SK-N-SH (cell line): ENCODE measurements at regions not wholly inside any gene's neighbourhood (a gene's known extent, or its start where the extent isn't known, plus 50 kb on each side); places are given as distances from the start of the nearest gene placed in this dataset.

Source experiments
- CTCF ChIA-PET: fragments of 300-600, 350-600 bp; formaldehyde crosslinking; extraction: SDS; loops from one replicate; lab custom pipeline; 2021; lab: Yijun Ruan, JAX
- POLR2A ChIA-PET: fragments of 350-600 bp; sonication (Branson Sonifier 250); formaldehyde crosslinking; extraction: SDS; loops from one replicate; lab custom pipeline; 2020; ENCODE audit warnings: antibody characterized with exemption, inconsistent platforms; lab: Yijun Ruan, JAX
- DNase-seq: peaks from one replicate; pipeline ENCODE4 v3.0.0; 2012
- H2AFZ ChIP-seq: fragments of 200-600 bp; sonication (generic); 2 replicates; pipeline ENCODE4 v1.8.1; 2016; ENCODE audit warnings: antibody characterized with exemption, mild to moderate bottlenecking, low read depth
- H3F3A ChIP-seq: fragments of 200-600 bp; sonication (generic); replicated peaks from 2 replicates; pipeline ENCODE3; 2016; ENCODE audit warnings: antibody characterized with exemption, mild to moderate bottlenecking; ENCODE audit not compliant: insufficient read depth
- H3K27ac ChIP-seq, 2 experiments: fragments of 200-500 bp in 1 of 2; fragments of 200-600 bp in 1 of 2; sonication (Bioruptor generic) in 1 of 2; sonication (generic), shearing (Covaris generic) in 1 of 2; 2 replicates each; pipeline versions ENCODE4 v1.5.1 to v1.6.1; 2014 to 2016; ENCODE audit warnings: low read depth in 2 of 2, inconsistent platforms in 1 of 2, low read length in 1 of 2, mild to moderate bottlenecking in 1 of 2, mixed read lengths in 1 of 2
- H3K27me3 ChIP-seq: fragments of 200-600 bp; sonication (generic), shearing (Covaris generic); 2 replicates; pipeline ENCODE4 v1.6.1; 2016; ENCODE audit warnings: mixed run types; ENCODE audit not compliant: insufficient read depth
- H3K36me3 ChIP-seq, 2 experiments: fragments of 200-500 bp in 1 of 2; fragments of 200-600 bp in 1 of 2; sonication (Bioruptor generic) in 1 of 2; sonication (generic) in 1 of 2; replicated peaks in 1 of 2; 2 replicates each; pipeline versions ENCODE3 to v1.5.1; 2014 to 2016; ENCODE audit warnings: low read length in 1 of 2, mild to moderate bottlenecking in 1 of 2; ENCODE audit not compliant: insufficient read depth in 2 of 2, control insufficient read depth in 1 of 2
- H3K4me1 ChIP-seq, 2 experiments: fragments of 200-500 bp in 1 of 2; fragments of 200-600 bp in 1 of 2; sonication (Bioruptor generic) in 1 of 2; sonication (generic), shearing (Covaris generic) in 1 of 2; 2 replicates each; pipeline versions ENCODE4 v1.5.1 to v1.6.1; 2014 to 2016; ENCODE audit warnings: low read depth in 1 of 2, low read length in 1 of 2, mixed run types in 1 of 2; ENCODE audit not compliant: insufficient read depth in 2 of 2, control insufficient read depth in 1 of 2
- H3K4me2 ChIP-seq: fragments of 200-600 bp; sonication (generic), shearing (Covaris generic); 2 replicates; pipeline ENCODE4 v1.6.1; 2017; ENCODE audit warnings: mixed run types
- H3K4me3 ChIP-seq, 2 experiments: fragments of 200-500 bp in 1 of 2; fragments of 200-600 bp in 1 of 2; sonication (Bioruptor generic) in 1 of 2; sonication (generic), shearing (Covaris generic) in 1 of 2; 2 replicates each; pipeline versions ENCODE4 v1.5.1 to v1.8.1; 2014 to 2016; ENCODE audit warnings: low read depth in 2 of 2, inconsistent platforms in 1 of 2, low read length in 1 of 2, mild to moderate bottlenecking in 1 of 2, mixed read lengths in 1 of 2, moderate library complexity in 1 of 2
- H3K79me2 ChIP-seq: fragments of 200-600 bp; sonication (generic); 2 replicates; pipeline ENCODE4 v1.8.1; 2017; ENCODE audit warnings: mild to moderate bottlenecking; ENCODE audit not compliant: insufficient read depth
- H3K9ac ChIP-seq: fragments of 200-600 bp; sonication (generic); 2 replicates; pipeline ENCODE4 v1.6.1; 2017; ENCODE audit warnings: mixed run types
- H3K9me2 ChIP-seq: fragments of 200-600 bp; sonication (generic); 2 replicates; pipeline ENCODE4 v1.6.1; 2017; ENCODE audit warnings: mixed run types
- H3K9me3 ChIP-seq: fragments of 200-600 bp; sonication (generic); 2 replicates; pipeline ENCODE4 v1.6.1; 2017; ENCODE audit warnings: mixed run types, mild to moderate bottlenecking, moderate library complexity
- H4K20me1 ChIP-seq: fragments of 200-600 bp; sonication (generic); 2 replicates; pipeline ENCODE4 v1.6.1; 2017; ENCODE audit warnings: mild to moderate bottlenecking, mixed run types; ENCODE audit not compliant: insufficient read depth
- CHD2 ChIP-seq: fragments of 150-350 bp; IDR thresholded peaks from 2 replicates; pipeline ENCODE4 v1.6.1; 2018; ENCODE audit warnings: low read length; ENCODE audit not compliant: partially characterized antibody
- MEF2A ChIP-seq: IDR thresholded peaks from 2 replicates; pipeline ENCODE4 v1.4.0; 2012; ENCODE audit warnings: low read depth, borderline replicate concordance
- MXI1 ChIP-seq: IDR thresholded peaks from 2 replicates; pipeline ENCODE4 v1.6.1; 2012; ENCODE audit warnings: mild to moderate bottlenecking, low read depth, low read length, improper control_type of control experiment
- NRF1 ChIP-seq: IDR thresholded peaks from 2 replicates; pipeline ENCODE4 v1.6.1; 2012; ENCODE audit warnings: low read depth, mild to moderate bottlenecking, low read length
- RAD21 ChIP-seq: IDR thresholded peaks from 2 replicates; pipeline ENCODE4 v1.6.1; 2012; ENCODE audit warnings: mild to moderate bottlenecking, low read length
- RCOR1 ChIP-seq: fragments of 150-350 bp; IDR thresholded peaks from 2 replicates; pipeline ENCODE4 v1.6.1; 2017; ENCODE audit warnings: antibody characterized with exemption, low read length
- RXRA ChIP-seq: IDR thresholded peaks from 2 replicates; pipeline ENCODE4 v1.4.0; 2012; ENCODE audit warnings: low read depth, mild to moderate bottlenecking, borderline replicate concordance
- SMC3 ChIP-seq: IDR thresholded peaks from 2 replicates; pipeline ENCODE4 v1.6.1; 2012; ENCODE audit warnings: low read depth, low read length, improper control_type of control experiment
- TAF1 ChIP-seq: IDR thresholded peaks from 2 replicates; pipeline ENCODE4 v1.6.1; 2012; ENCODE audit warnings: low read depth, mild to moderate bottlenecking, low read length, moderate library complexity, borderline replicate concordance
- TCF12 ChIP-seq: IDR thresholded peaks from 2 replicates; pipeline ENCODE4 v1.4.0; 2012
- TEAD4 ChIP-seq: IDR thresholded peaks from 2 replicates; pipeline ENCODE4 v1.4.0; 2012; ENCODE audit warnings: mild to moderate bottlenecking, borderline replicate concordance; ENCODE audit not compliant: insufficient read depth
- WGBS: methylation state at CpG from one replicate; pipeline ENCODE4 v1.1.6; 2017; ENCODE audit warnings: low lambda C conversion rate; 5-methylcytosine and 5-hydroxymethylcytosine counted together
- TF ChIP-seq, protein P1 (sequence below): IDR thresholded peaks from 2 replicates; pipeline ENCODE4 v1.4.0; 2012; ENCODE audit warnings: low read depth, borderline replicate concordance
- TF ChIP-seq, protein P2 (sequence below): IDR thresholded peaks from 2 replicates; pipeline ENCODE4 v1.6.1; 2012; ENCODE audit warnings: mild to moderate bottlenecking, low read depth, low read length, moderate library complexity
- TF ChIP-seq, protein P3 (sequence below): IDR thresholded peaks from 2 replicates; pipeline ENCODE4; 2012
- TF ChIP-seq, protein P4 (sequence below): fragments of 150-350 bp; IDR thresholded peaks from 2 replicates; pipeline ENCODE4 v1.6.1; 2016; ENCODE audit warnings: mild to moderate bottlenecking, low read depth, low read length
- TF ChIP-seq, protein P5 (sequence below): fragments of 200-600 bp; sonication (generic); IDR thresholded peaks from 2 replicates; pipeline ENCODE4 v1.6.1; 2017; ENCODE audit warnings: antibody characterized with exemption, mild to moderate bottlenecking, moderate library complexity

DNA sequence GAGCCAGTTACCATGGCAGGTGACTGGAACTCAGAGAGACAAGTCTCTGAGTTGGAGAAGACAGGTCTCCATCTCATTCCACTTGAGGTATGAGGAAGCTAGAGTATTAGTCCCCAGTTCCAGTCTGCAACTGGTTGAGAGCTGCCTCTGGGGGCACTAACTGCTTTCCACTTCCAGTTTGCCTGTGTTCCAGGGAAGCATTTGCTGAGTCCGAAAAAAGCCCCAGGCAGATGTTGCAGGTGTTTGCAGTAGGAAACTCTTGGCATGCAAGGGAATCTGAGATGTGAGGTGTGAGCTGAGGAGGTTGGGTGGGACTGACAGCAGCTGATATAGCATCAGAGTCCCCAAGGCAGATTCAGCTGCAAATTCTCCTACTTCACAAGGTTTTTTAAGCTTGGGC lies 272.2 kb upstream of the CASK start:
- peaks cover 4% of the 10 kb centered on the region; the same call in 1 of the 2 replicates for H3K27me3 ChIP-seq
- no peak for DNase-seq
- H3K9me2 ChIP-seq: no peaks in the 10 kb centered on the region
- no peak overlapping the region for H3K4me3 ChIP-seq
- 20% methylated on average over 1 of the region's 1 CpG for WGBS
- POLR2A ChIA-PET: no interaction called here
- H3K9ac ChIP-seq: no peak overlapping the region
- CTCF ChIA-PET: no interaction called here
- no peaks in the 10 kb centered on the region for H4K20me1 ChIP-seq
- no peaks in the 10 kb centered on the region for H3K4me1 ChIP-seq
- no peaks in the 10 kb centered on the region for H3K79me2 ChIP-seq
- H3F3A ChIP-seq: no peaks in the 10 kb centered on the region
- no peak overlapping the region for H2AFZ ChIP-seq
- TF ChIP-seq SMC3: no peak
- TF ChIP-seq RCOR1: no peak
- TF ChIP-seq RXRA: no peak
- TF ChIP-seq TEAD4: no peak
- no peak for TF ChIP-seq RAD21
- TF ChIP-seq, protein P1, sequence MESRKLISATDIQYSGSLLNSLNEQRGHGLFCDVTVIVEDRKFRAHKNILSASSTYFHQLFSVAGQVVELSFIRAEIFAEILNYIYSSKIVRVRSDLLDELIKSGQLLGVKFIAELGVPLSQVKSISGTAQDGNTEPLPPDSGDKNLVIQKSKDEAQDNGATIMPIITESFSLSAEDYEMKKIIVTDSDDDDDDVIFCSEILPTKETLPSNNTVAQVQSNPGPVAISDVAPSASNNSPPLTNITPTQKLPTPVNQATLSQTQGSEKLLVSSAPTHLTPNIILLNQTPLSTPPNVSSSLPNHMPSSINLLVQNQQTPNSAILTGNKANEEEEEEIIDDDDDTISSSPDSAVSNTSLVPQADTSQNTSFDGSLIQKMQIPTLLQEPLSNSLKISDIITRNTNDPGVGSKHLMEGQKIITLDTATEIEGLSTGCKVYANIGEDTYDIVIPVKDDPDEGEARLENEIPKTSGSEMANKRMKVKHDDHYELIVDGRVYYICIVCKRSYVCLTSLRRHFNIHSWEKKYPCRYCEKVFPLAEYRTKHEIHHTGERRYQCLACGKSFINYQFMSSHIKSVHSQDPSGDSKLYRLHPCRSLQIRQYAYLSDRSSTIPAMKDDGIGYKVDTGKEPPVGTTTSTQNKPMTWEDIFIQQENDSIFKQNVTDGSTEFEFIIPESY: no peak
- TF ChIP-seq TCF12: no peak
- TF ChIP-seq, protein P2, sequence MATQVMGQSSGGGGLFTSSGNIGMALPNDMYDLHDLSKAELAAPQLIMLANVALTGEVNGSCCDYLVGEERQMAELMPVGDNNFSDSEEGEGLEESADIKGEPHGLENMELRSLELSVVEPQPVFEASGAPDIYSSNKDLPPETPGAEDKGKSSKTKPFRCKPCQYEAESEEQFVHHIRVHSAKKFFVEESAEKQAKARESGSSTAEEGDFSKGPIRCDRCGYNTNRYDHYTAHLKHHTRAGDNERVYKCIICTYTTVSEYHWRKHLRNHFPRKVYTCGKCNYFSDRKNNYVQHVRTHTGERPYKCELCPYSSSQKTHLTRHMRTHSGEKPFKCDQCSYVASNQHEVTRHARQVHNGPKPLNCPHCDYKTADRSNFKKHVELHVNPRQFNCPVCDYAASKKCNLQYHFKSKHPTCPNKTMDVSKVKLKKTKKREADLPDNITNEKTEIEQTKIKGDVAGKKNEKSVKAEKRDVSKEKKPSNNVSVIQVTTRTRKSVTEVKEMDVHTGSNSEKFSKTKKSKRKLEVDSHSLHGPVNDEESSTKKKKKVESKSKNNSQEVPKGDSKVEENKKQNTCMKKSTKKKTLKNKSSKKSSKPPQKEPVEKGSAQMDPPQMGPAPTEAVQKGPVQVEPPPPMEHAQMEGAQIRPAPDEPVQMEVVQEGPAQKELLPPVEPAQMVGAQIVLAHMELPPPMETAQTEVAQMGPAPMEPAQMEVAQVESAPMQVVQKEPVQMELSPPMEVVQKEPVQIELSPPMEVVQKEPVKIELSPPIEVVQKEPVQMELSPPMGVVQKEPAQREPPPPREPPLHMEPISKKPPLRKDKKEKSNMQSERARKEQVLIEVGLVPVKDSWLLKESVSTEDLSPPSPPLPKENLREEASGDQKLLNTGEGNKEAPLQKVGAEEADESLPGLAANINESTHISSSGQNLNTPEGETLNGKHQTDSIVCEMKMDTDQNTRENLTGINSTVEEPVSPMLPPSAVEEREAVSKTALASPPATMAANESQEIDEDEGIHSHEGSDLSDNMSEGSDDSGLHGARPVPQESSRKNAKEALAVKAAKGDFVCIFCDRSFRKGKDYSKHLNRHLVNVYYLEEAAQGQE: no peak
- TF ChIP-seq, protein P3, sequence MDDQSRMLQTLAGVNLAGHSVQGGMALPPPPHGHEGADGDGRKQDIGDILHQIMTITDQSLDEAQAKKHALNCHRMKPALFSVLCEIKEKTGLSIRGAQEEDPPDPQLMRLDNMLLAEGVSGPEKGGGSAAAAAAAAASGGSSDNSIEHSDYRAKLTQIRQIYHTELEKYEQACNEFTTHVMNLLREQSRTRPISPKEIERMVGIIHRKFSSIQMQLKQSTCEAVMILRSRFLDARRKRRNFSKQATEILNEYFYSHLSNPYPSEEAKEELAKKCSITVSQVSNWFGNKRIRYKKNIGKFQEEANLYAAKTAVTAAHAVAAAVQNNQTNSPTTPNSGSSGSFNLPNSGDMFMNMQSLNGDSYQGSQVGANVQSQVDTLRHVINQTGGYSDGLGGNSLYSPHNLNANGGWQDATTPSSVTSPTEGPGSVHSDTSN: no peak
- TF ChIP-seq NRF1: no peak
- no peak for TF ChIP-seq MEF2A
- TF ChIP-seq CHD2: no peak
- TF ChIP-seq, protein P4, sequence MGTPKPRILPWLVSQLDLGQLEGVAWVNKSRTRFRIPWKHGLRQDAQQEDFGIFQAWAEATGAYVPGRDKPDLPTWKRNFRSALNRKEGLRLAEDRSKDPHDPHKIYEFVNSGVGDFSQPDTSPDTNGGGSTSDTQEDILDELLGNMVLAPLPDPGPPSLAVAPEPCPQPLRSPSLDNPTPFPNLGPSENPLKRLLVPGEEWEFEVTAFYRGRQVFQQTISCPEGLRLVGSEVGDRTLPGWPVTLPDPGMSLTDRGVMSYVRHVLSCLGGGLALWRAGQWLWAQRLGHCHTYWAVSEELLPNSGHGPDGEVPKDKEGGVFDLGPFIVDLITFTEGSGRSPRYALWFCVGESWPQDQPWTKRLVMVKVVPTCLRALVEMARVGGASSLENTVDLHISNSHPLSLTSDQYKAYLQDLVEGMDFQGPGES: no peak
- TF ChIP-seq MXI1: no peak
- TF ChIP-seq TAF1: no peak
- TF ChIP-seq, protein P5, sequence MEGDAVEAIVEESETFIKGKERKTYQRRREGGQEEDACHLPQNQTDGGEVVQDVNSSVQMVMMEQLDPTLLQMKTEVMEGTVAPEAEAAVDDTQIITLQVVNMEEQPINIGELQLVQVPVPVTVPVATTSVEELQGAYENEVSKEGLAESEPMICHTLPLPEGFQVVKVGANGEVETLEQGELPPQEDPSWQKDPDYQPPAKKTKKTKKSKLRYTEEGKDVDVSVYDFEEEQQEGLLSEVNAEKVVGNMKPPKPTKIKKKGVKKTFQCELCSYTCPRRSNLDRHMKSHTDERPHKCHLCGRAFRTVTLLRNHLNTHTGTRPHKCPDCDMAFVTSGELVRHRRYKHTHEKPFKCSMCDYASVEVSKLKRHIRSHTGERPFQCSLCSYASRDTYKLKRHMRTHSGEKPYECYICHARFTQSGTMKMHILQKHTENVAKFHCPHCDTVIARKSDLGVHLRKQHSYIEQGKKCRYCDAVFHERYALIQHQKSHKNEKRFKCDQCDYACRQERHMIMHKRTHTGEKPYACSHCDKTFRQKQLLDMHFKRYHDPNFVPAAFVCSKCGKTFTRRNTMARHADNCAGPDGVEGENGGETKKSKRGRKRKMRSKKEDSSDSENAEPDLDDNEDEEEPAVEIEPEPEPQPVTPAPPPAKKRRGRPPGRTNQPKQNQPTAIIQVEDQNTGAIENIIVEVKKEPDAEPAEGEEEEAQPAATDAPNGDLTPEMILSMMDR: no peak
- no peaks in the 10 kb centered on the region for H3K36me3 ChIP-seq
- no peaks in the 10 kb centered on the region for H3K9me3 ChIP-seq
- no peak overlapping the region for H3K4me2 ChIP-seq
- H3K27ac ChIP-seq: no peak overlapping the region
